NCI-H526 (cell line): ENCODE measurements at regions not wholly inside any gene's neighbourhood (a gene's known extent, or its start where the extent isn't known, plus 50 kb on each side); places are given as distances from the start of the nearest gene placed in this dataset.
"Not testable (repeated sequence)": the region's sequence is repeated elsewhere in the genome, so short reads cannot be mapped to it uniquely, and the experiment has no call there.

Experiments
- DNase-seq, 2 experiments: peaks; one replicate each; lab custom pipeline; 2025; lab: John Stamatoyannopoulos, UW

DNA sequence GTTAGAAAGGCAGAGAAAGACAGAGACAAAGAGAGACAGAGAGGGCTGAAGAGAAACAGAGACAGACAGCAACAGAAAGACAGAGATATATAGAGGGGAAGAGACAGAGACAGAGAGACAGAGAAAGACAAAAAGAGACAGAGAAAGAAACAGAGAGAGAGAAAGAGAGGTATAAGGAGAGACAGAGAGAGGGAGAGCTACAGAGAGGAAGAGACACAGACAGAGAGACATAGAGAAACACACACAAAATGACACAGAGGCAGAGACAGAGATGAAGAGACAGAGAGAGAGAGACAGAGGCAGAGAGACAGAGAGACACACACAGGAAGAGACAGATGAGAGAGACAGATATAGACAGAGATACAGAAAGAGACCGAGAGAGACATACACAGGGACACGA, 168.6 kb downstream of the TMEM121 start:
- no peak for DNase-seq

DNA sequence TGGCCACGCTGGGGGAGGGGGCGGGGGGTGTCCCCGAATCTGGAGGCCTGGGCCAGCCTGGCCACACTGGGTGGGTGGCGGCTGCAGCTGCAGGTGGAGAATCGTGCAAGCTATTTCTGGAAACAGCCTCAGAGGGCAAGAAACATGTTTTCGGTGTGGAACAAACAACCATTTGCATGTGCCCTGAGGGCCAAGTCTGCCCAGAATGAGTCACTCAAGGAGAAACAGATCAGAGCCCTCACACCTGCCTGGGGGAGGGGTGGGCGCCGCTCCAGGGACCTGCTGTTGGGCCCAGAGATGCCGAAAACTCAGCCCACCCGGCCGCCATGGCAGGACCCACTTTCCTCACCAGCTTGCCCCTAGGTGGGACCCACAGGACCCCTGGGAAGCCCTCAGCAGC, 170.0 kb downstream of the TMEM121 start:
- DNase-seq: not testable (repeated sequence)

- not testable (repeated sequence) for DNase-seq
Measured at GRCh38 chr14:105697414-105697813, 171.0 kb downstream of the TMEM121 start.

DNA sequence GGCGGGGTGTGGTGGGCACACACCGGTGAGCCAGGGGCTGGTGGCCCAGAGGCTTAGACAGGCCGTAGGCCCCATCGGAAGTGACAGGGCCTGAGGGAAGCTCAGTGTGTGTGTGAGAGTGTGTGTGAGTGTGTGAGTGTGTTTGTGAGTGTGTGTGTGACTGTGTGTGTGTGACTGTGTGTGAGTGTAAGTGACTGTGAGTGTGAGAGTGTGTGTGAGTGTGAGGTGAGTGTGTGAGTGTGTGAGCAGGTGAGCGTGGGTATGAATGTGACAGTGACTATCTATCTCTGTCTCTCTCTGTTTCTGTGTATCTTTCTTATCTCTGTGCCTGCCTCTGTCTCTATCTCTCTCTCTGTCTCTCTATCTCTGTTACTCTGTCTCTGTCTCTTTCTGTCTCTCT, 171.6 kb downstream of the TMEM121 start:
- DNase-seq: not testable (repeated sequence)

GRCh38 chr14:105698940-105699556, 172.7 kb downstream of the TMEM121 start:
- not testable (repeated sequence) for DNase-seq

GRCh38 chr14:105699706-105700105, 173.3 kb downstream of the TMEM121 start:
- DNase-seq: not testable (repeated sequence)

GRCh38 chr14:105700146-105700545, 173.8 kb downstream of the TMEM121 start:
- DNase-seq: not testable (repeated sequence)

GRCh38 chr14:105700622-105701288, 174.4 kb downstream of the TMEM121 start:
- no peak for DNase-seq

- peak in 1 of 2 experiments; percentile 6 for DNase-seq
Measured at GRCh38 chr14:105701456-105702274, 175.3 kb downstream of the TMEM121 start.

GRCh38 chr14:105702275-105702817, 176.0 kb downstream of the TMEM121 start:
- no peak for DNase-seq

- DNase-seq: not testable (repeated sequence)
Measured at GRCh38 chr14:105703044-105703665, 176.8 kb downstream of the TMEM121 start.

GRCh38 chr14:105704091-105704490, 177.7 kb downstream of the TMEM121 start:
- not testable (repeated sequence) for DNase-seq

GRCh38 chr14:105704492-105704891, 178.1 kb downstream of the TMEM121 start:
- DNase-seq: not testable (repeated sequence)

DNA sequence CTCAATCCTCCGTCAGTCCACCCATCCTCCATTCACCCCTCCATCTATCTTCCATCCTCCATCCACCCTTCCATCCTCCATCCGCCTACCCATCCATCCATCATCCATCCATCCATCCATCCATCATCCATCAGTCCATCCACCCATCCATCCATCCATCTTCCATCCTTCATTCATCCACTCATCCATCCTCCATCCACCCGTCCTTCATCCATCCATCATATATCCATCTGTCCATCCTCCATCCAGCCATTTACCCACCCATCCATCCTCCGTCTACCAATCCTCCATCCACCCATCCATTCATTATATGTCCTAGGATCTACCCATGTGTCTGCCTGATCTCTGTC, 179.1 kb downstream of the TMEM121 start:
- not testable (repeated sequence) for DNase-seq

DNA sequence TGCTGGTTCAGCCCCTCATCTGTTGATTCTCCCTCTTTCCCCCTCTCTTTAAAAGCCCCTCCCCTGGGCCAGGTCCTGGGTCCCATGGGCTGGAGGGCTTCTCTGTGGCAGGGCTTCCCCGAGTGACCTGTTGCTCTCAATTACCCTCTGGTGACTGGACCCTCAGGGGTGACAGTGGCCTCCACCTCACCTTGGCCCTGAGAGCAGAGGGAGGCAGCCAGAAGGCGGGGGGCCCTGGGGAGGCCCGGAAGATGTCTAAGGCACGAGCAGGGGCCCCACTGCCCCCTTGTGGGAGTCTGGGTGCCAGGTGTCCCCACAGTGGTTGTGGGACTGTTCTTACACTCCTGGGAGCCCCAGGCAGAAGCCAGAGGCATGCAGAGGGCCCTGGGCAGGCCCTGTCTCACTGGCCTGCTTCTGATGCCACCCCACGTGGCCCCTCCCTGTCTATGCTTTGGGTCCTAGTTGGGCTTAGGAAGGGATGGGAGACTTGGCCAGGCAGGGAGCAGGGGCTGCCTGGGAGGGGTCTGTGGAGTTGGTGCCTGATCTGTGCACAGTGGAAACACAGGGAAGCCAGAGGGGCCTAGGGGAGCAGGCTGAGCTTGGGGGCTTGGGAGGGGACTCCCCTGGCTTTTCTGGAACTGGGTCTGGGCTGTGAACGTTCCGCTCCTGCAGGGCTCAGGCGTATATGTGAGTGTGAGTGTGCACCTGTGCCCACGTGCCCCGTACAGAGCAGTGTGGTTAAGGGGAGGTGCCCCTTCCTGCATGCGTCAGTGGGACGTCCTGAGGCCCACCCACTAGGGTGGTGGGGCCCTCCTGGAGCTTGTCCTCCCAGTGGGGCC, 179.7 kb downstream of the TMEM121 start:
- DNase-seq: not testable (repeated sequence)

- DNase-seq: not testable (repeated sequence)
Measured at GRCh38 chr14:105706701-105707019, 180.3 kb downstream of the TMEM121 start.

GRCh38 chr14:105707099-105707498, 180.7 kb downstream of the TMEM121 start:
- DNase-seq: not testable (repeated sequence)

GRCh38 chr14:105707723-105708151, 181.4 kb downstream of the TMEM121 start:
- DNase-seq: not testable (repeated sequence)

- DNase-seq: not testable (repeated sequence)
Measured at GRCh38 chr14:105708251-105709134, 182.1 kb downstream of the TMEM121 start.
